HG03571 (cell line): ENCODE measurements at regions not wholly inside any gene's neighbourhood (a gene's known extent, or its start where the extent isn't known, plus 50 kb on each side); places are given as distances from the start of the nearest gene placed in this dataset.

Experiments
- ATAC-seq: cut with Tn5 transposase; IDR thresholded peaks from one replicate; pipeline ENCODE4 v1.9.1; 2021; ENCODE audit not compliant: unreplicated experiment

DNA sequence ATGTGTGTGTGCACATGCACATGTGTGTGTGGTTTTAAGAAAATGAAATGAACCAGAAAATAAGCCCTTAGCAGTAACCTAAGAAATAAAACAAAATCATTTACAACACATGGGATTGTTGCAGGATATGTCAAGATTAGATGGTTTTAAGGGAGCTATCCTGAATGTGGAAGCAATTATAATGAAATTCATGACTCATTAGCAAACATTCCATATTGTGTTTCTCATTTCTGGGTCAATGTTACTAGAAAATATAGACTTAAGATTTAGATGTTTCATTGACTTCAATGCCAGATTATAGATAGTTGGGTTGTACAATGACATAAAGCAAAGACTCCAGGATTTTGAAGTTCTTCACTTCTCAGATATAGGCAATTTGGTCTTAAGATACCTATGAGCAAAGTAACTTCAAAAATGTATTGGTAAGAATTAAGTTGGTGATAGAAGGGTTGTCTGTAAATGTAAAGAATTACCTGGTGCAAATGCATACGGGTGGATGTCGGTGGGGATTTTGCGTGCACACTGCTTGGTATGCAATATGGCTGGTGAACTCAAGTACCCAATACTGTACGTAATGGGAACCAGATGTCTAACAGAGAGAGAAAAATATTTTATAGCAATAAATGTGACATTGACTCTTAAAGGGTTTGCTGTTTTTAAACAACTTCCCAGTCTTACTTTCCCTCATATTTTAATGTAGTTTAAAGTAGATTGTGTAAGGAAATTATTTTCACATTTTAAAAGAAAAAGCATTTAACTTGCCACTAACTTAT lies 53.9 kb upstream of the NR2F2 start:
- ATAC-seq = no peak
